SK-N-MC (cell line): ENCODE measurements at regions not wholly inside any gene's neighbourhood (a gene's known extent, or its start where the extent isn't known, plus 50 kb on each side); places are given as distances from the start of the nearest gene placed in this dataset.
A peak's percentile ranks its signal among the peaks of the same experiment; 100 is the strongest.

Experiments
- DNase-seq: peaks from one replicate; pipeline ENCODE4 v3.0.0-alpha.2; 2011; ENCODE audit warnings: low read depth, low spot score
- H3K27ac ChIP-seq: fragments of 200-600 bp; sonication (generic); 2 replicates; pipeline ENCODE4 v1.5.1; 2016; ENCODE audit warnings: mixed run types
- H3K36me3 ChIP-seq: fragments of 200-600 bp; sonication (generic); 2 replicates; pipeline ENCODE4 v1.6.1; 2017; ENCODE audit warnings: antibody characterized with exemption, low read length, mixed read lengths; ENCODE audit not compliant: insufficient read depth
- H3K4me3 ChIP-seq: fragments of 200-600 bp; sonication (generic); 2 replicates; pipeline ENCODE4 v1.5.1; 2016
- H3K9ac ChIP-seq: fragments of 200-600 bp; sonication (generic); 2 replicates; pipeline ENCODE4 v1.8.0; 2017; ENCODE audit warnings: mixed run types, mixed read lengths; ENCODE audit not compliant: insufficient read length
- H3K9me3 ChIP-seq: fragments of 200-600 bp; sonication (generic); 2 replicates; pipeline ENCODE4 v1.6.1; 2017; ENCODE audit warnings: low read depth, mild to moderate bottlenecking, antibody characterized with exemption, low read length, moderate library complexity, mixed read lengths
- EZH2 ChIP-seq: fragments of 200-600 bp; sonication (generic); IDR thresholded peaks from one replicate; pipeline ENCODE4 v1.6.1; 2017; ENCODE audit warnings: antibody characterized with exemption
- FOXP2 ChIP-seq: optimal IDR thresholded peaks from 2 replicates; pipeline ENCODE3; 2011; ENCODE audit warnings: mild to moderate bottlenecking, moderate library complexity; ENCODE audit not compliant: insufficient read depth; ENCODE audit errors: extremely low read length, control extremely low read depth
- POLR2AphosphoS5 ChIP-seq: IDR thresholded peaks from 2 replicates; pipeline ENCODE4 v1.6.1; 2012; ENCODE audit warnings: mild to moderate bottlenecking, low read depth, low read length, borderline replicate concordance

DNA sequence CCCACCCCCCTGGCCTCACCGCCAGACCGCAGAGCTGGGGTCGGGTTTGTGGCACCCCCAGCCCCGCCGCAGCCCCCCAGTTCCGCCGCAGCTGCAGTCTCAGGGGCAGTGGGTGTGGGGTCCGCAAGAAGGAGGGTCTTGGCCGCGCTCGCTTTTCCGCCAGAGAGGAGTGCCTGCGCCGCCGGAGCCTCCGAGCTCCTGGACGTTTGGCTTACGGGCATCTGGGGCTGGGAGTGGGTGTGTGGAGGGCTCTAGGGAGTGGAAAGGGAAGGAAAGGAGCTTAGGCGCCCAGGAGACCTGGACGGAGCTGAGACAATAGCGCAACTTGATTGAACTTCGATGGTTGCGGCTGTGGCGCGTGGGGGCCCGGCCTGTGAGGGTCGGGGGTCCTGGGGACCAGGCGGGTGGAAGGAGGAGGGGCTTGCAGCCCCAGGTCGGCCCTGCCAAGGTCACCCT lies 88.8 kb upstream of the IPO9 start:
- no peak for DNase-seq
- H3K9me3 ChIP-seq: no peaks in the 10 kb centered on the region
- no peaks in the 10 kb centered on the region for H3K36me3 ChIP-seq
- no peak overlapping the region for H3K9ac ChIP-seq
- no peak overlapping the region for H3K4me3 ChIP-seq
- no peak overlapping the region for H3K27ac ChIP-seq
- TF ChIP-seq FOXP2: no peak
- TF ChIP-seq EZH2: no peak
- no peak for TF ChIP-seq POLR2AphosphoS5

GRCh38 chr1:201740670-201741111 lies 88.3 kb upstream of the IPO9 start:
- Histone ChIP-seq H3K27ac (no peak overlapping the region), H3K4me3 (no peak overlapping the region), H3K9me3 (no peaks in the 10 kb centered on the region), H3K9ac (no peak overlapping the region), H3K36me3 (no peaks in the 10 kb centered on the region)
- no peak for DNase-seq
- TF ChIP-seq POLR2AphosphoS5: no peak
- no peak for TF ChIP-seq FOXP2
- TF ChIP-seq EZH2: no peak

DNA sequence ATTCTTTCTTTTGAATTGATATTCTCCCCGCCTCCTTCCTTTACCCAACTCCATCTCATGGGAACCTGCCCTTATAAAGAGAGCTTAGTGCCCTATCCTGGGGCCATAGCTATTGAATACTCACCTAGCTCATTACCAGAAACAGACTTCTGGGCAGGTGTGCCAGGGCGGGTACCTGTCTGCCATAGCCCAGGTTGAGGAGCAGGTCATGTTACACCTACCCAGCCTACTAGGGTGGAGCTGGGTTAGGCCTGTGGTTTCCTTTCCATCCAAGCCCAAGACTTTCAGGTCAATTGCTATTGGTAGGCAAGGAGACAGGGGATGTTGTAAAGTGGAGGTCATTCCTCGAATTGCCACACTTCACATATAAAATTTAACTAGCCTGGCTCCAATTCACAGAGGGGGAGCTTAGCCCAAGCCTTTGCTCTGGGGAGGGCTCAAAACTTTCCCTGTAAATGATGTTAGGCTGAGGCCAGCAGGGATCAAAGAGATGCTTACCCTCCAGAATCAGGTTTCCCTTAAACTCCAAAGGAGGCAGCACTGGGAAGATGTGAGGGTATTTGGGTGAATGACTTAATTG lies 87.1 kb upstream of the IPO9 start:
- H3K9me3 ChIP-seq: no peaks in the 10 kb centered on the region
- no peak for DNase-seq
- TF ChIP-seq EZH2 (no peak), FOXP2 (no peak), POLR2AphosphoS5 (no peak)
- H3K27ac ChIP-seq: no peak overlapping the region
- H3K36me3 ChIP-seq: no peaks in the 10 kb centered on the region
- H3K4me3 ChIP-seq: no peak overlapping the region
- H3K9ac ChIP-seq: no peak overlapping the region

- Histone ChIP-seq H3K4me3 (no peak overlapping the region), H3K9me3 (no peaks in the 10 kb centered on the region), H3K9ac (no peak overlapping the region), H3K27ac (no peak overlapping the region), H3K36me3 (no peaks in the 10 kb centered on the region)
- no peak for TF ChIP-seq EZH2
- TF ChIP-seq FOXP2: no peak
- no peak for TF ChIP-seq POLR2AphosphoS5
- DNase-seq: no peak
These were observed 86.5 kb upstream of the IPO9 start for GRCh38 chr1:201742476-201742875.

GRCh38 chr1:201742955-201743805 lies 85.8 kb upstream of the IPO9 start:
- Histone ChIP-seq H3K4me3 (no peak overlapping the region), H3K9me3 (no peaks in the 10 kb centered on the region)
- no peak for TF ChIP-seq EZH2
- TF ChIP-seq POLR2AphosphoS5: no peak
- no peak for TF ChIP-seq FOXP2

GRCh38 chr1:201745023-201745422 lies 83.9 kb upstream of the IPO9 start:
- H3K27ac ChIP-seq: no peak overlapping the region
- H3K4me3 ChIP-seq: no peak overlapping the region
- no peak for DNase-seq
- TF ChIP-seq POLR2AphosphoS5: no peak
- no peak for TF ChIP-seq FOXP2
- no peak for TF ChIP-seq EZH2
- no peaks in the 10 kb centered on the region for H3K9me3 ChIP-seq
- H3K36me3 ChIP-seq: no peaks in the 10 kb centered on the region
- H3K9ac ChIP-seq: no peak overlapping the region

More at GRCh38 chr1:201742955-201743805, 85.8 kb upstream of the IPO9 start:
- no peaks in the 10 kb centered on the region for H3K36me3 ChIP-seq
- no peak for DNase-seq
- no peak overlapping the region for H3K27ac ChIP-seq
- H3K9ac ChIP-seq: no peak overlapping the region

GRCh38 chr1:201746156-201746555 lies 82.8 kb upstream of the IPO9 start:
- Histone ChIP-seq H3K9me3 (no peaks in the 10 kb centered on the region), H3K4me3 (no peak overlapping the region), H3K36me3 (no peaks in the 10 kb centered on the region), H3K27ac (no peak overlapping the region), H3K9ac (no peak overlapping the region)
- TF ChIP-seq FOXP2 (no peak), EZH2 (no peak), POLR2AphosphoS5 (no peak)
- no peak for DNase-seq

- H3K27ac ChIP-seq: peak overlapping the region; percentile 32; the same call in 1 of the 2 replicates
- H3K9me3 ChIP-seq: no peaks in the 10 kb centered on the region
- H3K36me3 ChIP-seq: no peaks in the 10 kb centered on the region
- DNase-seq: no peak
- no peak overlapping the region for H3K4me3 ChIP-seq
- TF ChIP-seq FOXP2 (no peak), EZH2 (no peak), POLR2AphosphoS5 (no peak)
- H3K9ac ChIP-seq: no peak overlapping the region
These were observed 81.7 kb upstream of the IPO9 start for GRCh38 chr1:201747261-201747660.
